Mucosa of gallbladder (tissue), 1 donor: ENCODE measurements at regions not wholly inside any gene's neighbourhood (a gene's known extent, or its start where the extent isn't known, plus 50 kb on each side); places are given as distances from the start of the nearest gene placed in this dataset.
A peak's percentile ranks its signal among the peaks of the same experiment; 100 is the strongest.
"Not testable (repeated sequence)": the region's sequence is repeated elsewhere in the genome, so short reads cannot be mapped to it uniquely, and the experiment has no call there.

Source experiments
- DNase-seq: peaks from one replicate; pipeline ENCODE4 v3.0.0-alpha.2; 2020; ENCODE audit warnings: low spot score
- donor health status: DM: no; HTN: no; CAD: no.

DNA sequence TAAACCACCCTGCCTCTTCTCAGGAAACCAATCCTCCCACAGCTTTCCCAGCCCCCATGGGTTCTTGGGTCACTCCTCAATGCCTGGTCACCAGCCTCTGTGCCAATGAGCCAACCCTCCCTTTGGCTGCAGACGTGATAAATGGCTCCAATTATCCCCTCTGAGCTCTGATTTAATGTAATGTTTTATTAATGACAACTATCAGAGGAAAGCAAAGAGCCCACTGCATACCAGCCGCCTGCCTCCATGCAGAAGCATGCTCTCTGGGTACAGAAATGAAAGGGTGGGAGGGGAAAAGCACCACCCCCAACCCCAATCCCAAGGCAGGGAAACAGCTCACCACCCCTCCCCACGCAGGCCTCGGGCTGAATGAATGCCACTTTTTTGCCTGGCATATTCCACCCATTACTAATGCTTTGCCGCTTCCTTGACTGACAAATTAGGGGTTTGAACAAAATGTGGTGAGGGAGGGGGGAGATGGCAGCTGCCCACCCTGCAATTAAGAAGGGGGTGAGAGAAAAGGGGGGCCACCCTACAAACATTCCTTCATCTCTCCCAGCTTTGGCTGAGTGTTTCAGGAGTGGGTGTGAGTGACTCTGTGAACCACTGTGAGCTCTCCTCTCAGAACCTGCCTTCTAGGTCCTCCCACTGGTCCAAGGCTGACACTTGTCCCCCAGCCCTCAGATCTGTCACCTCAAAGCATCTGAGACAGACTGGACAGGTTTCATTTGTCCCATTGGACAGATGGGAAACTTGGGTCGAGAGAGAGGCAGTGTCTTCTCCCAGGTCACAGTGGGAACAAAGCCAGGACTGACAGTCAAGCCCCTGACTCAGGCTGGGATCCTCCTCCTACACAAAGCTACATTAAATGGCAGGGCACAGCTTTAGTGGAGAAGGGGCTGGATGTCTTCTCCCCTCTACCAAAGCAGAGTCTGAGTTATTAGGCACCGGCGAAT lies 161.5 kb downstream of the TMEM132E start:
- no peak for DNase-seq

DNA sequence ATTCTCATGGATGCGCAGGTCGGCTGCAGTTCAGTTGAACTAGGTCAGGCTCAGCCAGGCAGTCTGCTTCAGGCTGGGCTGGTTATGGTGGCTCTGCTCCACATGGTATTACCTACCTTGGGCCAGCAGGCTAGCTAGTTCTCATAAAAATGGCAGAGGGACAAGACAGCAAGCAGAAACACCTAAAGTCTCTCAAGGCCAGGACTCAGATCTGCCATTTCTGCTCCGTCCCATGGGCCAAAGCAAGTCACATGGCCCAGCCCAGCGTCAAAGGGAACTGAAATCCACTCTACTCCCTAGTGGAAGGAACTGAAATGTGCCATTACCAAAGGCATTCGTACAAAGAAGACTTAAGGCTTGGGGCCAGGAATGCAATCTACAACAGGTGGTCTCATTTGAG lies 160.0 kb downstream of the TMEM132E start:
- no peak for DNase-seq

DNA sequence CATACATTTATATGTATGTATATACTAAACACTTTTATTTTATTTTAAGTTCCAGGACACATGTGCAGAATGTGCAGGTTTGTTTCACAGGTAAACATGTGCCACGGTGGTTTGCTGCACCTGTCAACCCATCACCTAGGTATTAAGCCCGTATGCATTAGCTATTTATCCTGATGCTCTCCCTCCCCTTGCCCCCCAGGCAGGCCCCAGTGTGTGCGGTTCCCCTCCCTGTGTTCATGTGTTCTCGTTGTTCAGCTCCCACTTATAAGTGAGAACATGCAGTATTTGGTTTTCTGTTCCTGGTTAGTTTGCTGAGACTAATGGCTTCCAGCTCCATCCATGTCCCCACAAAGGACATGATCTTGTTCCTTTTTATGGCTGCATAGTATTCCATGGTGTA lies 158.3 kb downstream of the TMEM132E start:
- not testable (repeated sequence) for DNase-seq

DNA sequence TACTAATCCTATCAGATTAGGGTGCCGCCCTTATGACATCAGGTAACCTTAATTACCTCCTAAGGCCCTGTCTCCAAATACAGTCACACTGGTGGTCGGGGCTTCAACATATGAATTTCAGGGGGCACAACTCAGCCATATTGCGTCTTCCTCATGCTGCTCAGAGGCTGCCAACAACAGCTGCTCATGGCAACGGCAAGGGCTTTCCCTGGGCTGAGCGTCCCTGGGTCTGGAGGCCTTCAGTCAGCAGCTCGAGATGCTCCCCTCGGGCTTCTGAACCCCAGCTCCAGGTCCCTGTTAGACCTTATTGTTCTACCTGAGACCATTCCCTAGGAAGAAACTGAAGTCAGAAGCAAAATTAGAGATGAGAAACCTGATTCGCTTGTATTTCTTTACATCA lies 157.2 kb downstream of the TMEM132E start:
- no peak for DNase-seq

DNA sequence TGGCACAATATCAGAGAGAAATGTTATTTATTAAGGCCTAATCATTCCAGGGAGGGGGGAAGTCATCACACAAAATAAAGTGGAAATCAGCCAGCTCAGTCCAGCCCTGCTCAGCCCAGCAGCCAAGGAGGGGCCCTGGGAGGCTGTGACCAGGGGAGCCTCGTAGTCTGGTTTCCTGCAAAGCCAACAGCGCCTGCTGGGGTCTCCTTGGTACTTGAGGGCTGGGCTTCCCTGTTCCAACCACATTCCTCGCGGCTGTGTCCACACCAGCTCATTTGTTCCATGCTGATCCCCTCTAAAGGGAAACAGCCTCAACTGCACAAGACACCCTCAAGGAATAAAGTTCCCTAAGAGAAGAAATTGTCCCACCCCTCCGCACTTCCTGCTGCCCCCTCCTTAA lies 154.0 kb downstream of the TMEM132E start:
- DNase-seq = no peak

DNA sequence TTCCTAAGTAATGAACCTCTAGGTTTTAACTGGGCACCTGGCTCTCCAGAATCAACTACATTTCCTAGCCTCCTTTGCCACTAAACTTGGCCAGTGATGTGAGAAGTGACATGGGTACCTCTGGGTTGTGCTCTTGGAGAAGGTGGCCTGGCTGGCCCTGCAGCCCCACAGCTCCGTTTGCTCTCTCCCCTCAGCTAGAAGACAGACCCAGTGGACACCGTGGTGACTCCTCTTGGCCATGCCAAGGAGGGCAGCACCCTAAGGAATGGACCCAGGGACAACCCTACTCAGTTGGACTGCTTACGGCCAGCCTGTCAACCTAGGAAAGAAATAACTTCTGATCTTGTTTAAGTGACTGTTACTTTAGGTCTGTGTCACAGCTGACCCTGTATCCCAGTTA lies 151.4 kb downstream of the TMEM132E start:
- no peak for DNase-seq

DNA sequence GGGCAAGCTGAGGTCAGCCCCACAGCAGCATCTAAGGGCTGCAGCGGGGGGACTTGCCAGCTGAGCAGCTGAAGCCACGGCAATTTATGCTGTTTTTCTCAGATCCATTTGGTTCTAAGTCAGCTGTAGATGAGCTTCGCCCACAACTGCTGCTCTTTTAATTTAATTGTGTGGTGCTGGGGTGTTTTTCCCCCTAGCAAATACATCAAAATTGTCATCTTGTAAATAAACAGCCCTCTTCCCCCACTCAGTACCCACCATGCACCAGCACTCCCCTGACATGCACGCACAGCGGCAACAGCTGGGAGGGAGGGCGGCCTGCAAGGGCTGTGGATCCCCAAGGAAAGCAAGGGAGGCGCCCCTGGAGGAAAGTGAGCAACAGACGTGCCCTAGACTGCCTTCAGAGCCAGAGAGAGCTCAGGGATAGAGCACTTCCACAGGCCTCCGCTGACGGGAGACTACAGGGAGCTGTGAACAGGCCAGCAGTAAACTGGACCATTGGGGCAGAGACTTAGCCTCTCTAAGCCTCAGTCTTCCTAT lies 149.5 kb downstream of the TMEM132E start:
- no peak for DNase-seq

DNA sequence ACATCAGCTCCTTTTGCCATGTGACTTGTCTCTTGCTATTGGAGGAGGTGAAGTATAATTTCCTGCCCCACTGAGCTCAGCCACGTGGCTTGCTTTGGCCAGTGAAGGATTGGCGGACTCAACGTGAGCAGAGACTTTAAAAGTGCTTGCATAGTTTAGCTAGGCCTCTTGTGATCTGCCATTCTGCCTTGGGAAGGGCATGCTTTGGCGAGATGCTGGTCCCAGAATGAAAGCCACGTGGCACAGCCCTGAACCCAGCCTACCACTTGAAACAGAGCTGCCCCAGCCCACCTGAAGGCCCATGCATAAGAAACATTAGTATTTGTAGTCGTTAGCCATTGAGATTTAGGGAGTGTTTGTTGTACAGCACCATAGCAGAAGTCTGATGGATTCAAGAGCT lies 148.2 kb downstream of the TMEM132E start:
- DNase-seq = no peak

DNA sequence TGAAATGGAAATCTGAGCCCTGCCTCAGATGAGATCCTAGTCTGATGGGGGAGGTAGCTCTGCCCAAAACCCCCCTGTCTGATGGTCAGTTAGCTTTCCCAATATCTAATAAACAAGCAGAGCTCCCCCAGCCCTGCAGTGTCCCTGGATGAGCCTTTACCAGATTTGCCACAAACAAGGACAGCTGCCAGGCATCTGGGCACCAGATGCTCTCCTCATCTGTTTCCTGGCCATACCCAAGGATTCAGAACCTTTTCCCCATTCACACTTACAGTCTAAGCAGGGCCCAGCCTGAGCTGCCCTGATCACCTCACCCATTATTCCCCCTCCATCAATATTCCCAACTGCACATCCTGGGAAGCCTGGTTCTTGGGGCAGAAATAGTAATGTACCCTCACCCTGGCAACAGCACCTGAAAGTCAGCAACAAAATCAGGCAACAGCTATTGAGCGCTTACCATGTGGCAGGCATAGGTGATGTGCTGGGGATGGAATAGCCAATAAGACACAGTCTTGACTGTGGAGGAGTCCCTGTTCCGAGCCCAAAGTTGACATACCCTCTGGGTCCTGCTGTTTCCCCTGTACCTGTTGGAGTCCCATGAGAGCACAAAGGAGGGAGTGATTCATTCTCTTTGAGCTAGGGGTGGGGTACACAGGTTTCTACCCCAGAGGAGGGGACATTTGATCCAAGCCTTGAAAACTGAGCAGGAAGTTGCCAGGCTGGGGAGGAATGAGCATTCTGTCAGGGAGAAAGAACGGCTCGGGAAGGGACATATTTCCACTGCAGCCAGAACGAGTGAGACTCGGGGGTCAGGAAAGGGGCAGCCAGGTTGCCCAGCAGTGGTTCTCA lies 147.4 kb downstream of the TMEM132E start:
- no peak for DNase-seq

DNA sequence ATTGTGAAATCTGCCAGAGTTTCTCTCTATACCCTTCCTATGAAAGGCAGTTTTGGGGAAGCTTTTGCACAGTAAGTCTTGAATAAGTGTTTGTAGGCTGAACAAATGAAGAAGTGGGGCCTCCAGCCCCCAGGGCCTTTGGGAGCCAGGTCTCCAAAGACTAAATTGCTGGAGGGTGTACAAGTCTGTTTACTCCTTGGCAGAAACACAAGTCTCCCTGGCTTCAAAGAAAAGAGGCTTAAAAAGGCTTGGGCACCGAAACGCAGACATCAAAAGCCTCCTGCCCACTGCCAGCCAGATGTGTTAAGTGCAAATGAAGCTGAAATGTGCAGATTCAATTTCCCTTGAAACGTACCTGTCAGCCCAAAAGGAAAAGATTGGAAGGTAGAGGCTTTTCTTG lies 146.3 kb downstream of the TMEM132E start:
- no peak for DNase-seq

DNA sequence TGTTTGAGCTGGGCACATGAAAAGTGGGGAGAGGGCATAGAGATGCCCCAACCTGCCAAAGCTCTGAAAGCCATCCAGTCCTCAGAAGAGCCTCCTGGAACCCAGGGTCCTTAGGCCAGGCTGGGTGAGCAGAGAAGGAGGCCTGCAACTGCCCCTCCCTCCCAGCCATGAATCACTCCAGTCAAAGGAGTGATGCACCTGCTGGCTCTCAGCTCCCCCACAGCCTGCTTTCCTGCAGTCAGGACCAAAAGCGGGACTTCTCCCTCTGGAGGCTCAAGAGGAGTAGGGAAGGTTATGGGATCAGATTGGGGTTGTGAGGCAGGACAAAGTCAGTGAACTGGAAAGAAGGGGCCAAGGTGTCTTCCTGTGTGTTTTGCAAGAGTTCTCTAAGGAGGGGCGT lies 145.6 kb downstream of the TMEM132E start:
- no peak for DNase-seq

DNA sequence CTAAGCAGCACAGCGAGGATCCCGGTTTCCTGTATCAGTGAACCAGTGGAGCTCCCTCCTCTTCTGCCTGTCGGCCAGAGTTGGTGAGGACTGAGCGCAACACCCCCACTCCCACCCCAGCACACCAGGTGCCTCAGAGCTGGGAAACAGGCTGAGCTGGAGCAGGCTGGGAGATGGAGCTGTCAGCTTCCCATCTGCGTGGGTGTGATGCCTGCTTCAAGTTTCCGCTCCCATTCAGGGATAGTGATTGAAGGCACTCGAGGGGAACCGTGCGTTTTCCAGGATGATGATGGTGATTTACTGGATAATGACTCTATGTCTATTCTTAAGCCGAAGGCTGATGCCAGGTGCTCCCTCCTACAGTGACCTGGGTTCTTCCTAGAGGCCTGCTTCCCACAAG lies 144.5 kb downstream of the TMEM132E start:
- DNase-seq = no peak

DNA sequence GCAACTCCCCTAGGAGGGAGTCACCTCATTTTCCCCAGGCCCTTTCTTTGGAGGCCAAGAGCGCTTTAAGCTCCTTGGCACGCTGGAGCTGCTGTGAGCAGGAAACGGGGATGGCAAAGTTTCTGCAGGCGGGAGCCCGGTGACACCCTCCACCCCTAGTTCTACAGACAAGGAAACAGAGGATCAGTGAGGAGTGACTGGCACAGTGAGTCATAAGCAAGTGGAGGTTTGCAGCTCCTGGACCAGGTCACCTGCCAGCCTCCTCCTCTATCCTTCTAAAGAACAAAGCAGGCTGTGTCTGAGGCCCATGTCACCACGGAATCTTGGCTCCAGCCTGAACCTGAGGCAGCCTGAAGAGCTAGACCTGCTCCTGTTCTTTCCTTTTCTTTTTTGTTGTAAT lies 141.9 kb downstream of the TMEM132E start:
- peak; percentile 66 for DNase-seq

DNA sequence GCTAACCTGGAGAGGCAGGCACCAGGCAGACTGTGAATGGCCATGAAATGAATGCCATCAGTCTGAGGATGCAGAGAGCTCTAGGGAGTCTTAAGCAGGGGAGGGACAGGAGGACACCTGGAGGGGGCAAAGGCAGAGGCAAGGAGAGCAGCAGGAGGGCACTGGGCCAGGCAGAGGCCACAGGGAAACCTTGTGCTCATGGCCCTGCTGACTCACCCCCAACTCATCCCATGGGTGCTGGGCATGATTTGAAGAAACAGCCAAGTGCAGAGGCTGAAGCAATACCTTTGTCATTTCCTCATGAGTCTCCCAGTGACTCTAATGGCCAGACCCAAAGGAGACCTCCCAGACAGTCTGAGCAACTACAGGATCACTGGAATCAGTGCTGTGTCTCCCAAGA lies 141.4 kb downstream of the TMEM132E start:
- DNase-seq = no peak

DNA sequence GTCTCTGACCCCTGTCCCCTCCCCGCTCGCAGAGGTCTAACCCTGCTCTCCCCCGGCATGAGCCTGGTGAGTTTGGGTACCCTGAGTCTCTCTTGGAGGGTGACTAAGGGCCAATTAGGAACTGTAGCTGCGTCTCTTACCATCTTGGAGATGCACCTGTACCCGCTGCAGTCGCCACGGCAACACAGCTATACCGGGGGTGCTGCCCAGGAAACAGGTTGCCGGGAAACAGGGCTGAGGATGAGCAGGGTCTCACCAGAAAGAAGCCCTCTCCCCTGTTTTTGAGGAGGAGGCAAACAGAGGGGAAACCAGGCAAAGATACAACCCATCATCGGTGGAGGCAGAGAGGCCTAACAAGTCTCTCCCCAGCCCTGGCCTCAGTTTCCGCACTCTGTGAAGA lies 140.2 kb downstream of the TMEM132E start:
- no peak for DNase-seq

DNA sequence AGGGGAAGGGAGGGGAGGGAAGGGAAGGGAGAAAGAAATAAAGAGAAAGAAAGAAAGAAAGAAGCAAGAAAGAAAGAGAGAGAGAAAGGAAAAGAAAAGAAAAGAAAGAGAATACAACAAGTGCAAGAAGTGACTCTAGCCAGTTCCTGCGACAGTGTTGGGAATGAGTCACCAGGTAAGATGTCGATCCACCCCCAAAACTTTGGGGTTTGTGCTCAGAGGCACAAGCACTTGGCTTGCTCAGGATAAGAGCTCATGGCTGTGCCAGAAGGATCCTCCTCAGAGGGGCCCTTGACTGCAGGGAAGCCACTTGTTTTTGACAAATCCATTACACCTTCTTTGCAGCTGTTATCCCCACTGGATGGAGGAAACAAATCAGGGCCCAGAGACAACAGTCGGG lies 137.7 kb downstream of the TMEM132E start:
- no peak for DNase-seq

DNA sequence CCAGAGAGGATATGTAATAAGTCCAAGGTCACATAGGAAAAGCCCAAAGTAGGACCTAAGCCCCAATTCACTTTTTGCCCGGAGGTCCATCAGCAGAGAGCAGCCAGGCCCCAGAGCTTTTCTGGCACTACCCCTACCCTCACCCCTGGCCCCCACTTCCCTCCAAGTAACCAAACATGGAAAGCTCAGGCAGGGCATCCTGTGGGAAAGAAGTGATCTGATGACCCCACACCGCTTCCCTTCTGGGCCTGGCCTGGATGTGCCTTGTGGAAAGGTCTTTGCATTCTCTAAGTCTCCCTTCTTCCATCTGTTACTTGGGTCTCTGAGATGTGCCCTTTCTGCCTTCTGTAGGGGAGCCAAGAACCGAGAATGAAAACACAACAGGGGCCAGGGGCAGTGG lies 136.9 kb downstream of the TMEM132E start:
- no peak for DNase-seq

DNA sequence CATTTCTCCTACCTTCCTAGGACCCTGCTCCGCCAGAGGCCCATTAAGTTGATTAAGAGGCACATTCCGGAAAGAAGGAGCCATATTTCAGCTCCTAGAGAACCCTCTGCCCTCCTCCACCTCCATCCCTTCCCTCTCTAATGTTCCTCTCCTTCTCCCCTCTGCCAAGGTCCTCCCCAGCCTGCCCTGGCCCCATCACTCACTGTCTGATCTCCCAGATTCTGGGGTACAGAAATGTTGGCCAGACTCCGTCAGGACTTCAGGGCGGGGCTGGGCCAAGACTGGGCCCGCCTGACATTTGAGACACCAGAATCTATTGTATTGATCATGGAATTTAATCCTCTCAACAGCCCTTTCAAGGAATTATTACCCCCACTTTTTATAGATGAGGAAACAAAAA lies 136.1 kb downstream of the TMEM132E start:
- DNase-seq = no peak

DNA sequence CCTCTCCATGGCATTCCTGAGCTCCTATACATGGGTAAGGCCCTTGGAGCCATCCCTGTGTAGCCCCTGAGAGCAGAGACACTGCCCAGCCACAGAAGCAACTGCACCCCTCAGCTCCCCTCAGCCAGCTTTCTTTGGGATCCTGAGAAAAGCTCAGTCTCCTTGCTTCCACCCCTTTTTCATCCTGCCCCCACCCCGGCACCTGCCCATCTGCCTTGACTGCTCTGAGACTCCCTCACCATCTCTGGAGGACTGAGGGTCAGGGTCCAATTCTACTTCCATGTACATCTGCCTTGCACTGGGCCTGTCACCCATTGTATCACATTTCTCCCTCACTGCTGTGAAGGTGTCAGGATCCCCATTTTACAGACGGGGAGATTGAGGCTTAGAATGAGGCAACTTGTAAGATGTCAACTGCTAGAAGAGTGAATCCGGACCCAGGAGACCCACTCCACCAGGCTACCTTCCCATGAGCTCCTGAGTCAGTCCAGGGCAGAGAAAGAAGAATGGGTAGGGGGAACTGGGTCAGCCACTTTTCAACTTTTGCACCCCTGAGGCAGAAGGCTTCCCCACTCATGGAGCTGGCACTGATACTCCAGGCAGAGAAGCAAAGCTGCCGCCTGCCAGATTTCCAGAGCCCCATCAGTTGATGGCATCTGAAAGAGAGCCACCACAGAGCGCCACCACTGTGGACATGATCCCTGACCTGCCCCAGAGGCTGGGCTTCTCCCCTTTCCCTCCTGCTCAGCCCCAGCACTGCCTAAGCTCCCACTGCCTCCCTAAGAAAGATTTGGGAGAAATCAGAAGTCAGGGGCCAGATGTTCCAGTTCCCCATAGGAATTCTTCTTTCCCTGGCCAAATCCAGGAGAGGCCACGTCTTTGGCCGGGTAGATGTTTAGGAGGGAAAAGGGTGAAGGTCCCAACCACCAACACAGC lies 135.4 kb downstream of the TMEM132E start:
- no peak for DNase-seq

DNA sequence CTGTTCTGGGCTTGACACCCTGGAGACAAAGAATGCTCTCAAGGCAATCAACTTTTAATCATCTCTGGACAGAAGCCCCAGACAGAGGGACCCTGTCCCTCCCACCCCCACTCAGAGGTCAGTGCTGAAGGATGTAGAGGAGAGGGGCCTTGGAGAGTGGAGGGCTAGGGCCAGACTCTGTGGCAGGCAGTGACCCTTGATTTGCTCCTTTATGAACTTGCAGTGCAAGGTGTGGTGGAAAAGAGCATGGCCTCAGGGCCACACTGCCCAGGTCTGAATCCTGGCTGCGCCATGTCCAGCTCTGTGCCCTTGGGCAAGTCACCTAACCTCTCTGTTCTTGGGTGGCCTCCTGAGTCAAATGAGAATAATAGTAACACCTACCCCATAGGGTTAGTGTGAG lies 134.3 kb downstream of the TMEM132E start:
- DNase-seq = no peak

DNA sequence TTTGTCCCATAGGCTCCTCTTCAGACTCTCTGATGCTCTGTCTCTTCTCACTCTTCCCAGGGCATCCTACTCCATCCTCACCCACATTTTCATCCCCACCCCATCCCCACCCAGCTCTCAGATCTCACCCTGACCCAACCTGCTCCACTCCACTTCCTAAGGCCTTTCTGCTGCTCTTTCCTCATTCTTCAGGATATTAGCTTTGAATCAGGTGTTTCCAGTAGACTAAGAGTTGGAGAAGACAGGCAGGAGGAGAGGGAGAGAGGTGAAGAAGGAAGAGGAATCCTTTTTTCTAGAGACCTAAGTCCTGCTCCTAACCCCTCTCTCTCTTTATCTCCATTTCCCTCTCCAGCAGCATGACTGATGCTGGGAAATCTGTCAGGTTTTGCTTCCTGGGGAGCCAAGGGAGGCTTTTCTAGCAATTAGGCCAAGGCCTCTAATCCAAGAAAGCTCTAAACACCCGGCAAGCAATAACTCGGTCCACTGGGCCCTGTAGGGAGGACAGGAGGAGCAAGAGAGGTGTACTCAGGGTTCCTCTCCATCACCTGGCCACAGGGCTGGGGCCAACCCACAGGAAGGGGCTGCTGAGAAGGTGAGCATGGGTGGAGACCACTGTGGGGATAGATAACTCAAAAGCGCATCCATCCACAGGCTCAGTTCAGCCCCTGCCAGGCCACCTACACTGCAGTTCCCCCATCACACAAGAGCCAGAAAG lies 133.3 kb downstream of the TMEM132E start:
- no peak for DNase-seq
